GM13977 (cell line): ENCODE measurements at regions not wholly inside any gene's neighbourhood (a gene's known extent, or its start where the extent isn't known, plus 50 kb on each side); places are given as distances from the start of the nearest gene placed in this dataset.

ENCODE experiments used
- DNase-seq: peaks from one replicate; pipeline ENCODE4 v3.0.0; 2012; ENCODE audit warnings: low spot score
- CTCF ChIP-seq: IDR thresholded peaks from 2 replicates; pipeline ENCODE4 v1.5.1; 2012; ENCODE audit warnings: mild to moderate bottlenecking, control low read depth; ENCODE audit not compliant: insufficient read depth; ENCODE audit errors: extremely low read depth, missing control alignments
- in situ Hi-C: fragments of 300-500 bp; cut with MboI; formaldehyde crosslinking; loops from one replicate; pipeline ENCODE4 v1.12.0; 2022; ENCODE audit warnings: low sequenced_read_pairs, low pct_unique_long_range_greater_than_20kb, mixed read lengths, inconsistent platforms; ENCODE audit not compliant: unreplicated experiment

DNA sequence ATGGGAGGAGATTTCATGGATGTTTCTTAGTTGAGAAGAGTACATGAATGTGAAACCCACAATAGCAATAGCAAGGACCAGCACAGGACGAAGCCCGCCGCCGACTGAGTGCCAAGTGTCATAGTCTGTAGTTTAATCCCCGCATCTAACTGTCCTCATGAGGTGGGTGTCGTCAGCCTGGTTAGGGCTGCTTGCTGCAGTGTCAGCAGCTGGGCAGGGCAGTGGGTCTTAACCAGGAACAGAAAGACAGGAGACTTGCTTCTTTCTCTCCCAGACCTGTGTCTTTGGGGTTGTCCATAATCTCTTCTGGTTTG is 146.6 kb downstream of the VAPA start:
- DNase-seq = no peak
- TF ChIP-seq CTCF = no peak
- in situ Hi-C loops = no loop called here

DNA sequence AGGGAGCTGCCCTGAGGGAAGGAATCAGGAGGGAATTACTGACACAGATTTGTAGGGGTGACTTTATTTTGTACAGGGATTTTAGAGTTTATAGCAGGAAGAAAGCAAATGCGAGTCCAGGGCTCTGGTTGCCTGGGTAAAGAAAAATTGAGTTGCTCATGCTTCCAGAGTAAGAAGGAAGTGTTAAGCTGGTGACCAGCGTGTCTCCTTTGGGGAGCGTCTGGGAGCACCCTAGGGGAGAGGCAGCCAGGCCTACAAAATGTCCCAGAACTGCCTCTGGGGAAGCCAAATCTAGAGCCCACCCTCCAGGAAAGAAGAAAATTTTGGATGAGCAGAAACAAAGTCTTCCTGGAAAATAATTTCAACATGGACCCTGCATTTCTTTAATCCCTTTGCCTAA is 147.0 kb downstream of the VAPA start:
- no peak for TF ChIP-seq CTCF
- in situ Hi-C loops = no loop called here
- DNase-seq = no peak

DNA sequence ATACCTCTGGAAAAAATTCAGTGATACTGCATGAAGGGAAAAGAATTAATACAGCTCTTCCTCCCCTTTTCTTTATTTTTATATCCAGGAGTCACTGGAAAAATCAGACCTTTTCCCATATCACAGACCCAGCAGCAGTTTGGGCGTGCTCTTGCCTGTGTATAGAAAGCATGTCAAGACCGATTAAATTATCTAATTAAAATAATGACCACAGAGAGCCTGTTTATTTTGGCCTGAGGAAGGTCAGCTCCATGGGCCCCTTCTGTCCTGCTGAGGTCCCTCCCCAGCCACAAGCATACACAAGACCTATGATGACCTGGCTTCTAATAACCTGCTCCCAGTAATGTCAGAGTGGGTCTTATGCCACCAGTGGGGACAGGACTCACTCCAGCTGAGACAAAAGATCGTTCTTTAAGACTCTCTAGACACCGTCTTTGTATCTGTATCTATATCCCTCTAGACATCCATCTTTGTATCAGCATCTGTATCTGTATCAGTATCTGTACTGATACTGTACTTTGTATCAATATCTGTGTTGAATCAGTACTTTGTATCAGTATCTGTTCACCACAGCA is 147.8 kb downstream of the VAPA start:
- TF ChIP-seq CTCF = no peak
- in situ Hi-C loops = no loop called here
- DNase-seq = no peak

DNA sequence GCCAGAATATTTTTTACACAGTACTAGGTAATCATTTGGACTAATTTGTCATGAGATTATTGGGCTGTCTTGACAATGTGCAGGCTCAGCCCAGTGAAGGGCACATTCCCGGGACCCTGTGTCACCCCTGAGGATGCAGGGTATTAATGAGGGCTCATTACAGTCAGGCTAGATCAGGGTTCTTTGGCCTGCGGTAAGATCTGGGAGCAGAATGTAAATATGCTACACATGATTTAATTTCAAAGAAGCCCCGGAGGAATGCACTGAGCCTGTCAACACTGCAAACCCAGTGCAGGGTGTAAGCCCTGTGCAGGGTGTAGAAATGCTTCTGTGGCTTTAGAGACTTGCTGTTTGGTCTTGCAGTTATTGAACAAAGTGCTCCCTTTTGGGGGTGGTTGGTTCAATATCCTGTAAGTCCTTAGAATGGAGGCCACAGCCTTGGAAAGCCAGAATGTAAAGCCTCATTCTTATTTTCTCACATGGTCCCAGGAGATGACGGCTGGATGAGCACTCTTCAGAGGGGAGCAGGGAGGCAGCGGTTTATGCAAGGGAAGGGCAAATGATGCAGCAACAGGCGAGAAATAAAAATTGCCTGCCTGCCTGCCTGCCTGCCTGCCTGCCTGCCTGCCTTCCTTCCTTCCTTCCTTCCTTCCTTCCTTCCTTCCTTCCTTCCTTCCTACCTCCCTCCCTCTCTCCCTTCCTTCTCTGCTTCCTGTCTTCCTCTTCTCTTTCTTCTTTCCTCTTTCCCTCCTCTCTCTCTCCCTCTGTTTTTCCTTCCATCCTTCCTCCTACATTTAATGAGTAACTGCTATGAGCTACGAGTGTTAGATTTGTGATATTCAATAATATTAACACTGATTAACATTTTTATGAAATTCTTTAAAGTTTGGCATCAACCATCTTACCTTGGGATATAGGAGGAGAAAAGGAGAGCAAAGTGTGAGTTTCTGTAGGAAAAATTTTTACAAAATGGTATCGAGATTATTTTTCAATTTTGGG is 148.8 kb downstream of the VAPA start:
- in situ Hi-C loops = no loop called here
- no peak for TF ChIP-seq CTCF
- no peak for DNase-seq

GRCh38 chr18:10063489-10063888 is 149.7 kb downstream of the VAPA start:
- DNase-seq = no peak
- in situ Hi-C loops = no loop called here
- TF ChIP-seq CTCF = no peak

DNA sequence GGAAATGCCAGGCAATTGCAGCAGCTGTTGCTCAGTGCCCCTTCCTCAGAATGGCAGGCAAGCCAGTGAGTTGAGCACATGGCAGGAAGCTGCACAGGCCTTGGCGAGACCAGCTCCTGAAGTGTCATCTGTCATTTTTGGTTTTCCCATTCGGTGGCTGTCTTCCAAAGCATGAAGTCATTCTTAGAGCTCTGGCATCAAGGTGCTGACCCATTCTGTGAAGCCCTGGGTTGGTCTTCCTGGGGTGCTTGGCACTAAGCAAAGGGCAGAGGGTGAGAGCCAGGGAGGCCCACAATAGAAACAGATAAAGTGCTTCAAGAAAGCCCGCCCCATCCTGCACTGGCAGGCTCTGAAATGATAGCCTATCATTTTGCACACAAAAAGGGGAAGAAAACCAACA is 150.5 kb downstream of the VAPA start:
- in situ Hi-C loops = no loop called here
- TF ChIP-seq CTCF = no peak
- DNase-seq = no peak
